AG10803 (cell line): ENCODE measurements at regions not wholly inside any gene's neighbourhood (a gene's known extent, or its start where the extent isn't known, plus 50 kb on each side); places are given as distances from the start of the nearest gene placed in this dataset.
"Not testable (repeated sequence)": the region's sequence is repeated elsewhere in the genome, so short reads cannot be mapped to it uniquely, and the experiment has no call there.

Experiments used
- DNase-seq: peaks from one replicate; pipeline ENCODE4 v3.0.0; 2010; ENCODE audit warnings: low read depth
- H3K4me3 ChIP-seq: 2 replicates; pipeline ENCODE4 v1.5.1; 2011; ENCODE audit warnings: mild to moderate bottlenecking, low read length, control low read depth
- TF ChIP-seq, protein P1 (sequence below): conservative IDR thresholded peaks from 2 replicates; pipeline ENCODE4 v1.5.1; 2011; ENCODE audit warnings: mild to moderate bottlenecking, low read length, control low read depth, inconsistent platforms

DNA sequence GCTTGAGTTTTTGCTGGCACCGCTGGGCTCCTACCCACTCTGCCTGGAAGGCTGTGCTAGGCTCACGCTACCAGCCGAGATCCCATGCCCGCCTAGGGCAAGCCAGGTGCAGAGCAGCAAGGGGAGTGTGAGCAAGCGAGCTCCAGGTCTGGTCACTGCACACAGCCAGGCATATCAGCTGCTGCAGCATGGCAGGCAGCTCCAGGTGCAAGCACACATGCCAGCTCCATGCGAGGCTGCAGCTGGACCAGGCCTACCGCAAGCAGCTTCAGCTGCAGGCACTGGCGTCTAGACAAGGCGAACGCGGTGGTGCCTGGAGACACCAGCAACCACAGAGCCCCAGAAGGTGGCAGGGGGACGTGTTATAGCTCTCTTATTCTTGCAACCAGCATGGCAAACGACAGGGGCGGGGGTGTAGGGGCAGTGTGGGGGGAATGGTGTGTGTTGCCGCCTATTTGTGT lies 614.7 kb upstream of the EPHA5 start:
- no peak overlapping the region for H3K4me3 ChIP-seq
- TF ChIP-seq, protein P1, sequence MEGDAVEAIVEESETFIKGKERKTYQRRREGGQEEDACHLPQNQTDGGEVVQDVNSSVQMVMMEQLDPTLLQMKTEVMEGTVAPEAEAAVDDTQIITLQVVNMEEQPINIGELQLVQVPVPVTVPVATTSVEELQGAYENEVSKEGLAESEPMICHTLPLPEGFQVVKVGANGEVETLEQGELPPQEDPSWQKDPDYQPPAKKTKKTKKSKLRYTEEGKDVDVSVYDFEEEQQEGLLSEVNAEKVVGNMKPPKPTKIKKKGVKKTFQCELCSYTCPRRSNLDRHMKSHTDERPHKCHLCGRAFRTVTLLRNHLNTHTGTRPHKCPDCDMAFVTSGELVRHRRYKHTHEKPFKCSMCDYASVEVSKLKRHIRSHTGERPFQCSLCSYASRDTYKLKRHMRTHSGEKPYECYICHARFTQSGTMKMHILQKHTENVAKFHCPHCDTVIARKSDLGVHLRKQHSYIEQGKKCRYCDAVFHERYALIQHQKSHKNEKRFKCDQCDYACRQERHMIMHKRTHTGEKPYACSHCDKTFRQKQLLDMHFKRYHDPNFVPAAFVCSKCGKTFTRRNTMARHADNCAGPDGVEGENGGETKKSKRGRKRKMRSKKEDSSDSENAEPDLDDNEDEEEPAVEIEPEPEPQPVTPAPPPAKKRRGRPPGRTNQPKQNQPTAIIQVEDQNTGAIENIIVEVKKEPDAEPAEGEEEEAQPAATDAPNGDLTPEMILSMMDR = no peak
- no peak for DNase-seq

DNA sequence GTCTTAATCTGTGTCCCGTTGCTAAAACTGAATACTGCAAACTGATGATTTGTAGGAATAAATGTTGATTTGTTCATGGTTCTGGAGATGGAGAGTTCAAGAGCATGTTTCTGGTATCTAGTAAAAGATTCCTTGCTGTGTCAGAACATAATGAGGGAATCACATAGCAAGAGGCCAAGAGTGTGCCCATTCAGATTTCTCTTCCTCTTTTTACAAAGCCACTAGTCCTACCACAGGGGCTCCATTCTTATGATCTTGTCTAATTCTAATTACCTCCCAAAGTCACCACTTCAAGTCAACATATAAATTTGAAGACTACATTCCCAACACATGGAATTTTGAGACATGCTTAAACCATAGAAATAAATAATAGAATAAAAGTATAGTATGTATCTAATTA lies 608.8 kb upstream of the EPHA5 start:
- no peak overlapping the region for H3K4me3 ChIP-seq
- DNase-seq = no peak
- TF ChIP-seq, protein P1 = no peak

DNA sequence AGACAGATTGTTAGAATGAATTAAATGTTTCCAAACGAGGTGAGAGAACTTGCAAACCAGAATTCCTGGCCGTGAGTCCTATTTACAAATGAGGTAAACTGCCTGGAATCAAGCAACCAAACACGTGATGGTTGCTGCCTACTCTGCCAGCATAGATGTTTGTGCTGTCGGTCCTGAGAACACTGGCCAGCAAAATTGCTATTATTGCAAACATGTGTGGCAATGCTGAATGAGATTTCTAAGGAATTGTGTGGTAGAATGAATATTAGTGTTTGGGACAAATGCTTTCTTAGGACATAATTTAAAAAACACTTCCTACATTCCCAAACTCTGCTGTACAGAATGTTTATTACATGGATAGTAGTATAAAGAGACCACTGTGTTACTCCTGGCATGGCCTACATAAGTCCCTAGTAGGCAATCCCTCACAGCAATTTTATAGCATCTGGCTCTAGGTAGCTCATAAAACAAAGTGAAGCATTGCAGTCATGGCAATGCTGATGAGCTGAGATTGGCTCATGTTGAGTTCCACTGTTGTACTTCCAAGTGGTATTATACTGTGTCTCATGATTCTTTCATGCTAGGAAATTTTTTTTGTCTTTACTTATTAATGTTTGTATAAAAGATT lies 605.2 kb upstream of the EPHA5 start:
- no peak overlapping the region for H3K4me3 ChIP-seq
- TF ChIP-seq, protein P1 = no peak
- DNase-seq = no peak

DNA sequence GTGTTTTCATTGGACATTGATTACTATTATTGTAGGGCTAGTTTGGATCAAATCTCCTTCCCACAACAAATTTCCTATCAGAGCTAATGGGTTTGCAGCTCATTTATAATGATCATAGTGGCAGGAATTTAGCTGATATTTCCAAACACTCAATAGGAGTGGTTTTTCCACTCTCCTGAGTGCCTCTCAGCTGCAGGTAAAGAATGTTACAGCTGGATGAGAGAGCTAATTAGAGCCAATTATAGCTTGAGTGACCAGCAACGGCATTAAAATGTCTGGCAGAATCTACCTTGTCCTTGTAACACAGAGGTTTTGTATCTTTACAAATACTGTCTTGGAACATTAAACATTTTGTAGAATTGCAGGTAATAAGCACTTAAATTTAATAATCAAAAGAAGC lies 602.8 kb upstream of the EPHA5 start:
- no peak for DNase-seq
- TF ChIP-seq, protein P1 = no peak

DNA sequence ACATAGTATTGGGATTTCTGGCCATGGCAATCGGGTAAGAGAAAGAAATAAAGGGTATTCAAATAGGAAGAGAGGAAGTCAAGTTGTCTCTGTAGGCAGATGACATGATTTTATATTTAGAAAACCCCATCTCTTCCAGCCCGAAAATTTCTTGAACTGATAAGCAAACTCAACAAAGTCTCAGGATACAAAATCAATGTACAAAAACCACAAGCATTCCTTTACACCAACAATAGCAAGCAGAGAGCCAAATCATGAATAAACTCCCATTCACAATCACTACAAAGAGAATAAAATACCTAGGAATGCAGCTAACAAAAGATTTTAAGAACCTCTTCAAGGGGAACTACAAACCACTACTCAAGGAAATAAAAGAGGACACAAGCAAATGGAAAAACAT lies 600.1 kb upstream of the EPHA5 start:
- not testable (repeated sequence) for H3K4me3 ChIP-seq, DNase-seq

More for the DNA sequence above, 602.8 kb upstream of the EPHA5 start:
- no peak overlapping the region for H3K4me3 ChIP-seq

DNA sequence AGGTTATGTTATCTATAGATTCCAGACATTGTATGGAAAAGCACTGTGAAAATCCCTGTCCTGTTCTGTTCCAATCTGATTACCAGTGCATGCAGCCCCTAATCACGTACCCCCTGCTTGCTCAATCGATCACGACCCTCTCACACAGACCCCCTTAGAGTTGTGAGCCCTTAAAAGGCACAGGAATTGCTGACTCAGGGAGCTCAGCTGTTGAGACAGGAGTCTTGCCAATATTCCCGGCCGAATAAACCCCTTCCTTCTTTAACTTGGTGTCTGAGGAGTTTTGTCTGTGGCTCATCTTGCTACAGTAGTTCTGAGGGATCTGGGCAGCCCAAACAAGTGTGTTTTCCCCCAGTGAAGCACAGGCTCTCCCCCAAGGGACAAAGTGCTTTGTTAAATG lies 596.3 kb upstream of the EPHA5 start:
- not testable (repeated sequence) for DNase-seq

DNA sequence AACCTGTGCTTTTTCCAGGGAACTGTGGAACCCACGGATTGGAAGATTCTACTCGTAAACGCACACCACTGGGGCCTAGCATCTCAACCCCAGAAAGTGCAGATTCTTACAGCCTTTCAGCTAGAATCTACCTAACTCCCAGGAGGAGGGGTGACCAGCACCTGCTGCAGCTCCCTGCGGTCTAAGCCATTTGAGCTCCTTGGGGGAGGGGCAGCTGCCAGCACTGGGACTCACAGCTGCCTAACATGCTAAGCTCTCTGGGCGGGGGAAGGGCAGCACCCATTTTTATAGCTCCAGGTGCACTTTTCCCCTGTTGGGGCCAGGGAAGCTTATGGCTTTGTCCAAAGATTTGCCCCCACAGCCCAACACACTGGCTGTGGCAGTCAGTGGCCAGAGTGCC lies 595.7 kb upstream of the EPHA5 start:
- H3K4me3 ChIP-seq = no peak overlapping the region
- no peak for DNase-seq
- TF ChIP-seq, protein P1 = no peak

More for the DNA sequence above, 596.3 kb upstream of the EPHA5 start:
- not testable (repeated sequence) for H3K4me3 ChIP-seq

DNA sequence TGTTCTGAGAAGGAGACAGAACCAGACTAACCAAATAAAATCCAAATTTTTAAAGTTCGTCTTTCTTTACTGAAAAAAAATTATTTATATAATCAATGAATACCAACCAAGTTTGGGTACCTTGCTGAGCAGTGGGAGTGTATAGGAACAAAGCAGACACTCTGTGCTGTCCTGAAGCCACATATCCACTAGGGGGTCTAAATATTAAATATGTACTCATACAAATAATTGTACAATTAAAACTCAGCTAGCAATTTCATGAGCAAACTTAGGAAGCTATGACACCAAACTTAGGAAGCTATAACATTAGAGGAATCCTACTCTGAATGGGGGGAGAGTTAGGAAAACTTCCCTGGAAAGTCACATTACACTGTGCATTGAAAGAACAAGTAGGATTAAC lies 582.0 kb upstream of the EPHA5 start:
- TF ChIP-seq, protein P1 = no peak
- H3K4me3 ChIP-seq = no peak overlapping the region
- no peak for DNase-seq
